ENCODE measurements at regions not wholly inside any gene's neighbourhood (a gene's known extent, or its start where the extent isn't known, plus 50 kb on each side); places are given as distances from the start of the nearest gene placed in this dataset.

DNA sequence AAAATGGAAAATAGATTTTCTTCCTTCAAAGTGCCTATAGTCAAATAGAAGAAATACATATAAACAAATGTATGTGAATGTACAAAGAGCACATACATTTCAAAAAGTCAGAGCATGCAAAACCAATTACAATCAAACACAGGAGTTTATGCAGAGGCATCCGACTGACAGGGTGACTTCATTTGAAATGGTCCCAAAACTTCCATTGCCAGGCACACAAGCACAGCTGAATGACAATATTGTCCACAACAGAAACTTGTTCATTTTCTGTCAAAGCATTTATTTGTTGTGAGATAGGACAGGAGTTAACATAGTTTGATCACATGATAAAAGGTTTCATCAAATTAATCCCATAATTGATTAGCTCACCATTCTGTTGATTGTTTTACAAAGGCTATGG is 96.4 kb upstream of the TTC29 start (continued):
- TF ChIP-seq RXRA (IDR thresholded peaks at IDR 0.05; ENCODE audit: insufficient read depth, low read depth, low read length) = no peak
- no peak for TF ChIP-seq CHD2 (IDR thresholded peaks at IDR 0.05; ENCODE audit: low read length)
- TF ChIP-seq CBX8 (IDR thresholded peaks at IDR 0.05; ENCODE audit: borderline replicate concordance, low read depth, low read length) = no peak
- TF ChIP-seq SP1 (IDR thresholded peaks at IDR 0.05; ENCODE audit: low read depth, low read length) = no peak
